H1 (cell line): ENCODE measurements at regions not wholly inside any gene's neighbourhood (a gene's known extent, or its start where the extent isn't known, plus 50 kb on each side); places are given as distances from the start of the nearest gene placed in this dataset.

Experiments
- ATF2 ChIP-seq: IDR thresholded peaks from 2 replicates; pipeline ENCODE4 v1.6.1; 2012; ENCODE audit warnings: low read length, inconsistent platforms
- CREB1 ChIP-seq: IDR thresholded peaks from 2 replicates; pipeline ENCODE4 v1.6.1; 2012; ENCODE audit warnings: inconsistent platforms
- CTCF ChIP-seq, 3 experiments: IDR thresholded peaks; 1 replicate in 2 of 3; 2 replicates in 1 of 3; pipeline versions ENCODE4 v1.5.1 to v1.6.1; 2011; ENCODE audit warnings: low read length in 3 of 3, mild to moderate bottlenecking in 3 of 3, inconsistent platforms in 2 of 3, low read depth in 1 of 3, moderate library complexity in 1 of 3; ENCODE audit not compliant: insufficient read depth in 1 of 3; ENCODE audit errors: control extremely low read depth in 1 of 3
- EZH2 ChIP-seq: fragments of 200-600 bp; sonication (generic); IDR thresholded peaks from 2 replicates; pipeline ENCODE4 v1.7.1; 2012; ENCODE audit warnings: low read depth, mild to moderate bottlenecking, moderate library complexity, low read length, inconsistent platforms; ENCODE audit not compliant: severe bottlenecking
- POLR2A ChIP-seq, 2 experiments: IDR thresholded peaks; 1 replicate in 1 of 2; 2 replicates in 1 of 2; pipeline ENCODE4 v1.6.1; 2011; ENCODE audit warnings: low read depth in 2 of 2, low read length in 2 of 2, mild to moderate bottlenecking in 2 of 2; ENCODE audit errors: control extremely low read depth in 1 of 2
- POLR2AphosphoS5 ChIP-seq: IDR thresholded peaks from 2 replicates; pipeline ENCODE4 v1.6.1; 2011; ENCODE audit warnings: low read depth, low read length
- RAD21 ChIP-seq, 2 experiments: IDR thresholded peaks in 1 of 2; conservative IDR thresholded peaks in 1 of 2; 2 replicates each; pipeline ENCODE4 v1.6.1; 2011; ENCODE audit warnings: low read depth in 2 of 2, low read length in 2 of 2, improper control_type of control experiment in 1 of 2, inconsistent platforms in 1 of 2, mild to moderate bottlenecking in 1 of 2, moderate library complexity in 1 of 2
- SP2 ChIP-seq: IDR thresholded peaks from 2 replicates; pipeline ENCODE4 v1.6.1; 2012; ENCODE audit warnings: mild to moderate bottlenecking, low read length, inconsistent platforms

- TF ChIP-seq ATF2: no peak
- no peak for TF ChIP-seq CTCF (IDR thresholded peaks at IDR 0.05; ENCODE audit: control extremely low read depth in 1 of 3, insufficient read depth in 1 of 3, low read depth in 1 of 3, low read length in 3 of 3)
- no peak for TF ChIP-seq POLR2A (IDR thresholded peaks at IDR 0.05; ENCODE audit: control extremely low read depth in 1 of 2, low read depth in 2 of 2, low read length in 2 of 2)
- TF ChIP-seq POLR2AphosphoS5: no peak
- TF ChIP-seq RAD21 (IDR thresholded peaks at IDR 0.05 in 1 of 2, conservative IDR thresholded peaks at IDR 0.05 in 1 of 2; ENCODE audit: low read depth in 2 of 2, low read length in 2 of 2): no peak
- TF ChIP-seq EZH2: no peak
- TF ChIP-seq CREB1: no peak
- no peak for TF ChIP-seq SP2
These were observed 150.7 kb upstream of the SLC14A2 start for GRCh38 chr18:45464619-45465018.
